HepG2 (cell line): ENCODE measurements at regions not wholly inside any gene's neighbourhood (a gene's known extent, or its start where the extent isn't known, plus 50 kb on each side); places are given as distances from the start of the nearest gene placed in this dataset.

Source experiments
- ATAC-seq: fragments of 200-7000 bp; cut with Tn5 transposase; 3 replicates; pipeline ENCODE4 v1.9.1; 2020; ENCODE audit warnings: mild to moderate bottlenecking, moderate library complexity
- BruUV-seq: library from RNA; stranded (reverse); fragments of 400-500 nt; replicated peaks from 2 replicates; lab custom pipeline; 2021; lab: Mats Ljungman, UMichigan
- CTCF ChIA-PET: fragments of 300-600 bp; formaldehyde crosslinking; extraction: SDS; loops from one replicate; lab custom pipeline; 2021; ENCODE audit warnings: low total read pairs, inconsistent platforms, low intra/inter-chr PET ratio; lab: Yijun Ruan, JAX
- POLR2A ChIA-PET: fragments of 350-600 bp; sonication (Branson Sonifier 250); formaldehyde crosslinking; loops from one replicate; lab custom pipeline; 2020; ENCODE audit warnings: antibody characterized with exemption, inconsistent platforms; lab: Yijun Ruan, JAX
- DNase-seq: peaks from one replicate; pipeline ENCODE4 v3.0.0-alpha.2; 2015; ENCODE audit warnings: low spot score
- FAIRE-seq: peaks from 3 replicates; lab custom pipeline; 2011; peaks lifted over from hg19 to GRCh38; lab: Jason Lieb, UNC
- H2AFZ ChIP-seq: one replicate; pipeline ENCODE4 v1.6.1; 2011; ENCODE audit warnings: low read length, inconsistent platforms
- H3K27ac ChIP-seq: fragments of 300-600 bp; 3 replicates; pipeline ENCODE4 v1.8.0; 2011; ENCODE audit warnings: mixed run types, mild to moderate bottlenecking, mixed read lengths, low read length, inconsistent platforms; ENCODE audit not compliant: insufficient read depth; ENCODE audit errors: extremely low read length
- H3K27me3 ChIP-seq, 2 experiments: fragments of 200-600 bp in 1 of 2; 2 replicates in 1 of 2; 3 replicates in 1 of 2; pipeline versions ENCODE4 v1.6.0 to v1.8.0; 2011; ENCODE audit warnings: low read length in 2 of 2, mild to moderate bottlenecking in 2 of 2, moderate library complexity in 2 of 2, inconsistent platforms in 1 of 2; ENCODE audit not compliant: insufficient read depth in 2 of 2, control insufficient read depth in 1 of 2
- H3K36me3 ChIP-seq, 2 experiments: fragments of 200-600 bp in 1 of 2; replicated peaks in 1 of 2; 2 replicates in 1 of 2; 3 replicates in 1 of 2; pipeline versions ENCODE4 v1.5.1 to v1.8.0; 2011; ENCODE audit warnings: low read length in 2 of 2, inconsistent platforms in 1 of 2; ENCODE audit not compliant: insufficient read depth in 2 of 2, control insufficient read depth in 1 of 2
- H3K4me1 ChIP-seq: 2 replicates; pipeline ENCODE4 v1.5.1; 2012; ENCODE audit warnings: low read length, inconsistent platforms; ENCODE audit not compliant: insufficient read depth
- H3K4me2 ChIP-seq: 2 replicates; pipeline ENCODE4 v1.6.0; 2011; ENCODE audit warnings: low read depth, low read length, inconsistent platforms
- H3K4me3 ChIP-seq, 3 experiments: fragments of 200-600 bp in 1 of 3; sonication (generic), shearing (Covaris generic) in 1 of 3; replicated peaks in 1 of 3; 2 replicates each; pipeline ENCODE4 v1.5.1; 2011 to 2016; ENCODE audit warnings: low read length in 3 of 3, inconsistent platforms in 2 of 3, low read depth in 2 of 3, mild to moderate bottlenecking in 2 of 3, control low read depth in 1 of 3, mixed read lengths in 1 of 3; ENCODE audit not compliant: insufficient read depth in 1 of 3
- H3K79me2 ChIP-seq: one replicate; pipeline ENCODE4 v1.6.1; 2011; ENCODE audit warnings: low read length, inconsistent platforms; ENCODE audit not compliant: insufficient read depth
- H3K9ac ChIP-seq: 2 replicates; pipeline ENCODE4 v1.6.0; 2011; ENCODE audit warnings: mild to moderate bottlenecking, low read depth, low read length, inconsistent platforms; ENCODE audit not compliant: insufficient read depth
- H3K9me3 ChIP-seq: 2 replicates; pipeline ENCODE4 v1.5.1; 2012; ENCODE audit warnings: mild to moderate bottlenecking, low read length
- H4K20me1 ChIP-seq: 2 replicates; pipeline ENCODE4 v1.6.0; 2011; ENCODE audit warnings: inconsistent platforms, mild to moderate bottlenecking, low read length, moderate library complexity; ENCODE audit not compliant: insufficient read depth
- ARID5B ChIP-seq: IDR thresholded peaks from 2 replicates; pipeline ENCODE4 v1.4.0; 2020; ENCODE audit warnings: mild to moderate bottlenecking, missing genetic modification reagents
- CEBPB ChIP-seq: IDR thresholded peaks from 2 replicates; pipeline ENCODE4 v1.6.1; 2011; ENCODE audit warnings: low read depth, low read length, improper control_type of control experiment, borderline replicate concordance
- PRDM10 ChIP-seq: sonication (generic); formaldehyde crosslinking; IDR thresholded peaks from 2 replicates; pipeline ENCODE4 v1.4.0; 2020; ENCODE audit warnings: low read depth, missing genetic modification reagents
- RAD21 ChIP-seq: fragments of 450-650 bp; formaldehyde crosslinking; IDR thresholded peaks from 2 replicates; pipeline ENCODE4 v1.5.0; 2020; ENCODE audit warnings: mild to moderate bottlenecking
- RCOR2 ChIP-seq: IDR thresholded peaks from 2 replicates; pipeline ENCODE4 v1.6.1; 2016; ENCODE audit warnings: missing biosample characterization, missing genetic modification reagents
- RXRB ChIP-seq: IDR thresholded peaks from 2 replicates; pipeline ENCODE4 v1.6.1; 2016; ENCODE audit warnings: borderline replicate concordance, missing genetic modification reagents, missing compliant biosample characterization
- SMC3 ChIP-seq: IDR thresholded peaks from 2 replicates; pipeline ENCODE4 v1.6.1; 2011; ENCODE audit warnings: low read length, improper control_type of control experiment
- STAG1 ChIP-seq: sonication (generic); formaldehyde crosslinking; IDR thresholded peaks from 2 replicates; pipeline ENCODE4 v1.4.0; 2020; ENCODE audit warnings: missing genetic modification reagents
- ZFP36 ChIP-seq: fragments of 150-350 bp; IDR thresholded peaks from 2 replicates; pipeline ENCODE4 v1.6.1; 2018; ENCODE audit warnings: borderline replicate concordance, low read length, low read depth; ENCODE audit not compliant: partially characterized antibody
- ZFP41 ChIP-seq: sonication (generic); formaldehyde crosslinking; IDR thresholded peaks from 2 replicates; pipeline ENCODE4 v1.4.0; 2020; ENCODE audit warnings: mild to moderate bottlenecking, missing genetic modification reagents, borderline replicate concordance
- ZNF337 ChIP-seq: sonication (generic); formaldehyde crosslinking; IDR thresholded peaks from 2 replicates; pipeline ENCODE4 v1.5.1; 2020; ENCODE audit warnings: missing genetic modification reagents, low read depth, mild to moderate bottlenecking, borderline replicate concordance
- ZNF34 ChIP-seq: sonication (generic); formaldehyde crosslinking; IDR thresholded peaks from 2 replicates; pipeline ENCODE4 v1.4.0; 2020; ENCODE audit warnings: mild to moderate bottlenecking, missing genetic modification reagents, borderline replicate concordance
- ZNF547 ChIP-seq: sonication (generic); formaldehyde crosslinking; IDR thresholded peaks from 2 replicates; pipeline ENCODE4 v1.5.1; 2020; ENCODE audit warnings: mild to moderate bottlenecking, missing genetic modification reagents
- ZNF580 ChIP-seq: IDR thresholded peaks from 2 replicates; pipeline ENCODE4 v1.6.1; 2016; ENCODE audit warnings: low read depth, borderline replicate concordance
- ZNF614 ChIP-seq: IDR thresholded peaks from 2 replicates; pipeline ENCODE4 v1.6.1; 2018; ENCODE audit warnings: missing biosample characterization, missing genetic modification reagents, inconsistent platforms, borderline replicate concordance
- ZNF619 ChIP-seq: sonication (generic); formaldehyde crosslinking; IDR thresholded peaks from 2 replicates; pipeline ENCODE4 v1.4.0; 2020; ENCODE audit warnings: mild to moderate bottlenecking, missing genetic modification reagents
- WGBS: methylation state at CpG from one replicate; pipeline ENCODE4 v1.1.6; 2017; ENCODE audit warnings: low lambda C conversion rate; 5-methylcytosine and 5-hydroxymethylcytosine counted together
- in situ Hi-C: cut with HindIII; loops from 2 replicates; pipeline ENCODE4 v1.10.0; 2017; ENCODE audit warnings: low pct_unique_long_range_greater_than_20kb; ENCODE audit not compliant: extremely low pct_ligation_motif_present
- intact Hi-C: fragments of 100-400 bp; cut with micrococcal nuclease; formaldehyde crosslinking; loops from one replicate; pipeline ENCODE4 v1.10.0; 2022; ENCODE audit not compliant: unreplicated experiment

- no TSS peak for BruUV-seq
- Histone ChIP-seq H3K9ac (no peak overlapping the region), H3K27ac (no peak overlapping the region), H4K20me1 (no peaks in the 10 kb centered on the region), H3K4me2 (no peak overlapping the region), H3K9me3 (no peaks in the 10 kb centered on the region), H3K4me3 (no peak overlapping the region), H3K36me3 (no peaks in the 10 kb centered on the region), H3K4me1 (no peaks in the 10 kb centered on the region), H3K27me3 (no peaks in the 10 kb centered on the region), H2AFZ (no peak overlapping the region), H3K79me2 (no peaks in the 10 kb centered on the region)
- ChIA-PET POLR2A (no interaction called here), CTCF (interaction anchor here (1.3 to 2.6 kb wide), 4 partner anchors 89 to 868 kb away, joined by 3 to 29 read pairs (median 14); partner anchors contain the start of gene MAP2)
- in situ Hi-C loops (loop anchor here (25.0 kb wide), 2 partner anchors 228 to 628 kb away; no protein-coding TSS in a partner anchor), intact Hi-C loops (loop anchor here (1.0 to 5.0 kb wide), 6 partner anchors 89 to 863 kb away; no protein-coding TSS in a partner anchor)
- WGBS: 11% methylated on average over 7 of the region's 7 CpGs
- DNase-seq (peak; percentile 53), FAIRE-seq (peak; percentile 58), ATAC-seq (peak; percentile 87)
- no peak for TF ChIP-seq ZNF337 (CRISPR knock-in tag)
- no peak for TF ChIP-seq ZFP41 (CRISPR knock-in tag)
- no peak for TF ChIP-seq ZNF614 (CRISPR knock-in tag)
- peak; percentile 84 for TF ChIP-seq STAG1
- no peak for TF ChIP-seq PRDM10
- TF ChIP-seq ZNF580 (CRISPR knock-in tag): no peak
- TF ChIP-seq ARID5B (CRISPR knock-in tag): 0 out of 2 replicates have a peak, but pooled peaks have one; percentile 8
- TF ChIP-seq CEBPB: no peak
- TF ChIP-seq ZNF34 (CRISPR knock-in tag): no peak
- no peak for TF ChIP-seq ZFP36
- no peak for TF ChIP-seq RXRB (CRISPR knock-in tag)
- TF ChIP-seq ZNF547: no peak
- peak; percentile 54; the same call in 1 of the 2 replicates for TF ChIP-seq RAD21 (CRISPR knock-in tag)
- TF ChIP-seq SMC3: peak; percentile 77
- TF ChIP-seq ZNF619 (CRISPR knock-in tag): no peak
- TF ChIP-seq RCOR2 (CRISPR knock-in tag): no peak
These were observed 89.4 kb upstream of the MAP2 start for GRCh38 chr2:209334188-209335017.
